HG03460 (cell line): ENCODE measurements at regions not wholly inside any gene's neighbourhood (a gene's known extent, or its start where the extent isn't known, plus 50 kb on each side); places are given as distances from the start of the nearest gene placed in this dataset.
A peak's percentile ranks its signal among the peaks of the same experiment; 100 is the strongest.

Experiments used
- ATAC-seq: cut with Tn5 transposase; IDR thresholded peaks from one replicate; pipeline ENCODE4 v1.9.1; 2021; ENCODE audit not compliant: unreplicated experiment

- ATAC-seq, result no peak
These were observed 146.5 kb upstream of the PUDP start for GRCh38 chrX:7294483-7294882.

DNA sequence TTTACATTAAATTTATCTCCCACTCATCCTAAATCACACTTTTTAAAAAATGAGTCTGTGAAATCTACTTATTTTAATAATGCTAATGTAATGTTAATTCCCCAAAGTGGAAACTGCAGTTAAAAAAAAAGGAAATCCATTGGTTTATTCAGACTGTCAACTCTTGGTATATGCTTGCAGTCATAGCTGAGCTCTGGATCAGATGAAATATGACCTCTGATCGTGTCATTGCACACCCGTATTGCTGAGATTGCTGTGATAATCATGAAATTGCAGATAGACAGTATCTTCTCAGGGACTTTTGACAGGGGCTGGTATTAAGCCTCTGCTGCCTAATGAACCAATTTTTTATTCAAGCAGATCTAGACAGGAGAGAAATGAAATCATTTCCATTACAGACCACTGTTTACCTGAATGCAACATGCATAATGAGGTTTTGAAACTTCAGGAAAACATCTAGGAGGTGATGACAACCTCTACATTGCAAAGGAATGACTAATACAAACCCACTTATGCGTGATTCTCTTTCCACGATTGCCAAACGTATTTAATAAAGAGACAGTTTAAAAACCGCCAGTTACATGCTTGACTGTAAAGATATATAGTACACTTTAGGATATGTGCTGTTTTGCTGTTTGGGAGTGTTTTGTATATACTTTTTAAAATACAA, 138.3 kb upstream of the PUDP start:
- ATAC-seq, result no peak

DNA sequence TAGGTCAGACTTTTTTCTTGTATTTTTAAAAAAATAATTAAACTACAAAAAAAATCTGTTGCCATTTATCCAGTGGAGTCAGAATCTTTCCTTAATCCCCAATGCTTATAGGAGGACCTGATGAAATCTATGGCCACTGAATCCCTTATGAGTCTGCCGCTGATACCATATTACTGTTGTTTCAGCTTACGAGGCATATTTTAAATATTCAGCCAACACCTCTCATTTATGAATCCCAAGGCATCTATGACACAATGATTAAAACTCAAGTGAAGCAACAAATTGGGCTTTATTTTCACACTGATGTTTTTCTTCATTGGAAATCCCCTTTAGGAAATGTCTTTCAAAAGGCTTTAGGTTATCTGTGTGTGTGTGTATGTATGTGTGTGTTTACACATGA, 137.8 kb upstream of the PUDP start:
- ATAC-seq, result no peak

GRCh38 chrX:7283741-7284140, 135.8 kb upstream of the PUDP start:
- no peak for ATAC-seq

DNA sequence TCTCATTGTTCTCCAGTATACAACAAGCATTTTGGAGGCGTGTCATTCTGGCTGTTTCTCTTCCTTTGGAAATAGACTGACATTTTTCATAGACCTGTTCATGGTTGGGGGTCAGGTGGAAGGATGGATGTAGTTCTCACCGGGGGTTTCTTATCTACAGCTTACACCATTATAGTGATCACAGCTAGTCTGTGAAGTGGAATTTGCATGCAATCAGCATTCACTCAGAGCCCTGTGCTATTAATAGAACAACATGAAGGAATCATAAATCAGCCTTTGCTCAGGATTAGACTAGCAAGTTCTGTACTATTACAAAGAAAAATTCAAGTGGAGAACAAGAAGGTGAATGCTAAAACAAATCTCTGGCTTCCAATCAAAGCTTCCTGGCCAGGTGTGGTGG, 132.6 kb upstream of the PUDP start:
- no peak for ATAC-seq

DNA sequence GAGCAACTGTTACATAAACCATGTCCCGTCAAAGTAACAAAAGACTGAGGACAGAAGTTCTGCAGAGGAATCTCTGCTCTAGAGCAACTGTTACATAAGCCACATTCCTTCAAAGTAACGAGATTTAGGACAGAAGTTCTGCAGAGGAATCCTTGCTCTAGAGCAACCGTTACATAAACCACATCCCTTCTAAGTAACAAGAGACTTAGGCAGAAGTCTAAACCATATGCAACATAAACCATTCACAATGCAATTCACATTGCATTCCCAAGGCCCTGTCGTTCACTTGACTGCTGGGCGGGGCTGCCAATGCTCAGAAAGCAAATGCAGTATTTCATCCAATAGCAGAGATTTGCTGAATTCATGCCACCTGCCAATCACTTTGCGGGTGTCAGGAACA, 124.4 kb upstream of the PUDP start:
- ATAC-seq, result no peak

- no peak for ATAC-seq
These were observed 123.0 kb upstream of the PUDP start for GRCh38 chrX:7270933-7271332.

DNA sequence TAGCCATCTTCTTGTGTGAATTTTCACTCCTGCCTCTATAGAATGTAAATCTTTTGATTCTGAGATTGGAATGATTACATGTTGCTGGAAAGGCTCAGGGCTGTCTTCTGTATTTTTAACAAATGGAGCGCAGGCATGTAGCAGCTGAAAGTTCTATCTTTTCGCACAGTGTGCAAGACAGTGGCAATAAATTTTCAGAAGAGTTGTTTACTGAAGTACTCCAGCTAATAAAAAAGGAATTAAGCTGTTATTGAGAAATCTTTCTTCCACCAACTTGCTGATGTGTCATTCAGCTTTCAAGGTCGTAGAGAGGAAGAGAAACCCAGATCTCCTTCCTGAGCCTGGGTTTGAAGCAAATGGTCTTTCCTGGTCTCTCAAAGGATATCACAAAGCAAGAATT, 122.0 kb upstream of the PUDP start:
- no peak for ATAC-seq

DNA sequence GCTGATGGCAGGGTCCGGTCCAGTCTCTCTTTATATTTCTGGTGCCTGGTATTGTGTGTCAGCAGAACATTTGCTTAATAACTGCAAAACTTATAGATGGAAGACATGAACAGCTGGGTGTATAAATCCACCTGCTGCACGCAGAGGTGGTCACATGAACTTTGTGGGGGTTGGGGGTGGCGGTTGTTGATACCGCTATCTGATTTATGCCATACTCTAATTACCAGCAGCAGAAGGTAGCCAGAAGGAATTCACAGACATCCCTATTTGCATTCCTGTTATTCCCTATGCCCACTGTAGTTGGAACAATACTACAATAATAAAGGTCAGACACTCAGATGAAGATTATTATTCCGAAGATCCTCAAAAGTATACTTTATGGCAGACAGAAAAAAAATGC, 121.6 kb upstream of the PUDP start:
- ATAC-seq, result no peak

GRCh38 chrX:7266288-7266687, 118.3 kb upstream of the PUDP start:
- no peak for ATAC-seq

DNA sequence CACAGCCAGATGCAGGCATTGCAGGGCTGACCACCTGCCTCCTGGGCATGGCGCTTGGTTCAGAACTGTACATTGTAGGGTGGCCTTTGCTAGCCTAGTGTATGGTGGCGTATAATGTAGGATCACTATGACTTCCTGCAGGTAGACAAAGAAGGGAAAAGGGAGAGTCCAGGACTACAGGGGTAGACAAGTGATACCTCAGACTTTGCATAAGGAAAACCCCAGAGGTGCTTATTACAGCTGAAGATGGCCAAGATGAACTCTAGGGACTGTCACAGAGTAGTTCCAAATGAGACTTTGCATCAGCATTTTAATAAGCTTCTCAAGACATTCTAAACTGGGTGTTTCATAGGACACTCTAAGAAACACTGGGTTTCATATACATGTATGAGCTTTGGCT, 116.4 kb upstream of the PUDP start:
- peak; percentile 41 for ATAC-seq

DNA sequence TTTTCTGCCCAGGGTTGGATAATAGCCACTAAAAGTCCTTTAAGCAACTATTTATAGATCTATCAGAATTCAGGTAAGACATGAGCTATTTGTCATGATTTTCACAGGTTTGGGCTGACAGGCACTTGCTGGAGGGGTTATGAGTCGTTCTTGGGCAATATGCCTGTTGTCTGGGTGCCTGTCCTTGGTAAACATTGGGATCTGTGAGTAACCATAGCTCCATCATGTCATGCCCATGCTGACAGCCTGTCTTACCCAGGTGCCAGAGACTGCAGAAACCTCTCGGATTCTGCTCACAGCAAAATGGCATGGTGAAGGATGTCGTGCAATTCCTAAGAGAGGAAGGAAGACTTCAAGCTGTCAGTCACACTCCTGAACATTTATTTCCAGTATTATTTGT, 116.0 kb upstream of the PUDP start:
- no peak for ATAC-seq

- ATAC-seq, result no peak
These were observed 115.4 kb upstream of the PUDP start for GRCh38 chrX:7263330-7263729.

- ATAC-seq, result no peak
These were observed 114.6 kb upstream of the PUDP start for GRCh38 chrX:7262551-7262950.

- ATAC-seq, result peak; percentile 90
These were observed 113.8 kb upstream of the PUDP start for GRCh38 chrX:7261672-7262332.

- ATAC-seq, result no peak
These were observed 106.2 kb upstream of the PUDP start for GRCh38 chrX:7254144-7254543.

DNA sequence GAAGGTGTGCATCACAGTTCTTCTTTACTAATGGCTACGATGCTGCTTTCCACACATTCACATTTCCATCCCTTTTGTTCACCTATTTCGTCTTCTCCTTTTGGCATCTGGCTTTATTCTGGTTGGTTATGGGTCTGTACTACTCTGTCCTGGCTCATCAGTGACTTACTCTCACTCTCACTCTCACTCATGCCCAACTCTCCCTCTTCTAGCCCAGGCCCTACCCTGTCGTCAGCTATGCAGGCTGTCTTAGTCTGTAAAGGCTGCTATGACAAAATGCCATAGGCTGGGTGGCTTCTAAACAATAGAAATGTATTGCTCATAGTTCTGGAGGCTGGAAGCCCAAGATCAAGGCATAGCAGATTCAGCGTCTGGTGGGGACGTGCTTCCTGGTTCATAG, 105.6 kb upstream of the PUDP start:
- ATAC-seq, result no peak

DNA sequence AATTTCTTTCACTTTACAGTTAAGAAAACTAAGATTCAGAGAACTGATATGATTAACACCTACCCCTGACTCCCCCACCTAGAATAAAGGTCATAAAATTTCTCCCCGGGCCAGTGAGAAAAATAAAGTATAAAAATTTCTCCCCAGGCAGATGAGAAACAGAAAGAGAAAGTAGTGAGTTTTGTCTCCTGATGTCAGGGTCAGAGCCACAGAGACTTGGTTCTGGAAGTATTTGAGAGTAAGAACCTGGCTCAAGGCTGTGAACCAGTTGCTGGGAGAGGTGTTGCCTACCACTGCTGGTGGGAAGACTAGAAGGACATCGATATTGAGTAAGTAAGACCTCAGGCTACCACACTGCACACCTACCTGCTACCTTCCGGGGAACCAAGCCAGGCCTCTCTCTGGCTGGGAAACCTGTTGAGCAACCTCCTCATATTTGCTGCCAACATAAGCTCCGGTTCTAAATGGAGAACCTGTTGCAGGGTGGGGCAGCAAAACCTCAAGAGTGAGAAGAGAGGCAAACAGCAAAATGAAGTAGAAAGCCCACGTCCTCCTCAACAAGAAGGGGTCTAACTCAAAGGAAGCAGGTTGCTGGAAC, 104.2 kb upstream of the PUDP start:
- ATAC-seq, result no peak

- no peak for ATAC-seq
These were observed 99.4 kb upstream of the PUDP start for GRCh38 chrX:7247346-7247745.

- no peak for ATAC-seq
These were observed 96.5 kb upstream of the PUDP start for GRCh38 chrX:7244405-7244804.

DNA sequence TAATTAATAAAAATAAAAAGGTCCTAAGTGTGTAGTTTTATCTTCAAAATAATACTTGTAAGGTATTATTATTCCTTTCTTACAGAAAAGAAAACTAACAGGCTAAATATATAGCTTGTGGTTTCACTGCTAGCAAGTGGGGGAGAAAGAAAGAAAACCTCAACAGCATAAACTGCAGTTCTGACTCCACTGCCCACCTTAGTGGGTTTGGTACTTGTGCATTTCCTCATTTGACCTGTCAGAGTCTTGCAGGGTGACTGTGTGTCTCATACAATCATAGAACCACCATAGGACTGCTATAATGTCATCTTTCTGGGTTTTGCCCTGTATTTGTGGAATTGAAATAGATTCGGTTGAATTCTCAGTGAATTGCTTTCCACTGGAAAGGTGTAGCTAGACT, 94.7 kb upstream of the PUDP start:
- ATAC-seq, result peak; percentile 90

DNA sequence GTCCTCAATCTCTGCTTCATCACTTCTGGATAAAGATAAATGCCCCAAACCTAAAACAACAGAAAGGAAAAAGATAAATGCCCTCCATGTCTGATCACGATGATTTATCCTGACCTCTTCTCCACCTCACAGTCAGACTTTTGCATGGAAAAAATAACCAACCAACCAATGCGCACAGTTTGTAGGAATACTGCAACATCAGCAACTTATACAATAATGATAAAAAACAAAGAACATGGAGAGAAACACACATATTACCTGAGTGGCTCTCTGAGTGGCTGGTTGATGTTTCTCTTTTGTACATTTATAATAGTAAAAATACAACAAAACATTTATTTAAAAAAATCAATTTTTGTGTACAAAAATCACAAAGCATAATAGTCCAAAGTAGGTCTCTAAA, 93.0 kb upstream of the PUDP start:
- no peak for ATAC-seq

DNA sequence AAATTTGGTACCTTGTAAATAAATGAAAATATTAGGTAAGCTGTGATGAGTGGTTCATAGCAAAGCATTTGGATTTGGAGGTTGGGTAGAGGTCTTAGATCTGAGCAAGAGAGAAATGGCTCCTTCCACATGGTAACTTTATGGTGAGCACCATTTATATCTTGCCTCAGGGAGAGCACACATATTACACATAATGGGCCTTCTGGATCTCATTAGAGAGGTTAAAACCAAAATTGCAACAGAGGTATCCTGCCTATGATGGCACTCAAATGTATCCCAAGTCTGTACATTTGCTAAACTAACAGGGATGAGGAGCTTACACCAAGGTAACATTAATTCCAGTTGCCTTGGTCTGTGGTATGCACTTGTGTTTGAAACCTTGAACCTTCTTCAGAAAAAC, 87.1 kb upstream of the PUDP start:
- no peak for ATAC-seq
